NCI-H82 (cell line): ENCODE measurements at regions not wholly inside any gene's neighbourhood (a gene's known extent, or its start where the extent isn't known, plus 50 kb on each side); places are given as distances from the start of the nearest gene placed in this dataset.

Experiments
- DNase-seq: peaks from one replicate; lab custom pipeline; 2025; lab: John Stamatoyannopoulos, UW

DNA sequence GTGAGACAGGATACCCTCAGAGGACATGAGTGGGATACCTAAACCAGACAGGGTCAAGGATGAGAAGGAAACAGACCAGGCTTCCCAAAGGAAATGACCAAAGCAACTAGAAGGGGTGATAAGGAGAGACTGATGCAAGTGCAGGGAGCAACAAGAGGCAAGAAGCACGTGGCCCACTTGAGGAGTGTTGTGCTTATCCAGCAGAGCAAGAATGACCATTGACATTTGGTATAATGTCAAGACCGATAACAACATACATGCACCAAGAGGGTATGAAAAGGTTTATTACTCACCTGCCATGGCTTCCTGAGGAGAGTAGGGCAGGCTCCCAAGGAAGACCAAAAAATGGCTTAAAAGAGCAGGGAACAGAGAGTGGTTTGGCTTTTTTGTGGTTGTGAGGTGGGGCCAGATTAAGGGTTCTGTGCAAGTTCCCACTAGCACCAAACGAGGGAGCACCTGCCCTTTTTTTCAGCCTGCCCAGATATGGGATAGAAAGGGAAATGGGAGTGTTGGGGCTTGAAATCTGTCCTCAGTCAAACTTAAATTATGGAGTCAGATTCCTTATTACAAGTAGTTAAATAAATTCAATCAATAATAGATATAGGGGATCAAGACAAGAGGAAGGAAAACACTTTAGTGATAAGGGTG, 513.6 kb downstream of the RASEF start:
- DNase-seq, result no peak

DNA sequence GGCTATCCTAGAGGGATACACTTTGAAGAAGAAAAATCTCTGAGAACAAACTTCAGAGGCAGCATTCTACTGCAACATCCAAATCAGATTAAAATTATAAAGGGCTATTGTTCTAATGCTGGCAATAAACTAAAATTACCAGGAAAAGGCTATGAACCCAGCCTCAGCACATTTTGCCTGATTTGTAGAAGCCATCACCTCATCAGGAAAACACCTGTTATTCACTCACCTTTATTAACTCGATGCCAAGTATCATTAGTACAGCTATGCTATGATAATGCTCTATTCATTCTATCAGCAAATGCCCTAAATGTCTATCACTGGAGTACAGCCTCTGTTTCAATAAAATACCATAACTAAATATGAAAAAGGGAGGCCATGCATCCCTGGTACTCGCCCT, 510.2 kb downstream of the RASEF start:
- DNase-seq, result no peak

GRCh38 chr9:82553654-82554366, 509.1 kb downstream of the RASEF start:
- DNase-seq, result no peak

DNA sequence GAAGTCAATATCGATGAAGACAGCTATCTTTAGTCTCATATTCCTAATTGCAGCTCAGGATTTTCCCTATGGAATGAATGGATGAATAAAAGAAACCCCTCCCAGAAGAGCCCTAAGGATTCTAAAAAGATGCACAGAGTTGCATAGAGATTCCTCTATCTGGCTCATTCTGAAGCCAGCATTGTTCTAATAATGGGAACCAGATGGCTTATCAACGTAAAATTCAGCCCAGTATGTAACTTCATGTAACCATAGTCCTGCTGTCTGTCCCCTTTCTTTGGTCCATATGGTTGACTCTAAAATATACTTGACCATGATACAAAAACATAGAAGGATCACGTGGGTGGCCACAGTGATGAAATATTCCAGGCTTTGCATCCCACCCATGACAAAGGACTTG, 508.6 kb downstream of the RASEF start:
- no peak for DNase-seq

DNA sequence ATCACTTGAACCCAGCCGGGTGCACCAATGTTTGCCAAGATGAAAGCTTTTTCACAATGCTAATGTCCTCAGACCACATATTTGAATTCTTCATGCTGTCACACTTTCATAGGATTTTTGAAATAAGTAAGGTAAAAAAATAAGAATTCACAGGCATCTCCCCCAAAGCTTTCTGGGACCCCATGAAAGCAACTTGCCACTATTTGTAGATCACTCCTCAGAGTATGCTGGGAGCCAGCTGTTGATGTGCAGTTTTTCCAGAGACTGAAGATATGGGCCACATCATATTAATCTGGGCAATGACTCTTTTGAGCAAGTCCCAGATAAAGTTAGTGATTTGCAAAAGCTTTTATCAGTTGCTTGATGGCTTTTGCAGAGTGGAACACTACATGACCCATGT, 507.9 kb downstream of the RASEF start:
- DNase-seq, result no peak

DNA sequence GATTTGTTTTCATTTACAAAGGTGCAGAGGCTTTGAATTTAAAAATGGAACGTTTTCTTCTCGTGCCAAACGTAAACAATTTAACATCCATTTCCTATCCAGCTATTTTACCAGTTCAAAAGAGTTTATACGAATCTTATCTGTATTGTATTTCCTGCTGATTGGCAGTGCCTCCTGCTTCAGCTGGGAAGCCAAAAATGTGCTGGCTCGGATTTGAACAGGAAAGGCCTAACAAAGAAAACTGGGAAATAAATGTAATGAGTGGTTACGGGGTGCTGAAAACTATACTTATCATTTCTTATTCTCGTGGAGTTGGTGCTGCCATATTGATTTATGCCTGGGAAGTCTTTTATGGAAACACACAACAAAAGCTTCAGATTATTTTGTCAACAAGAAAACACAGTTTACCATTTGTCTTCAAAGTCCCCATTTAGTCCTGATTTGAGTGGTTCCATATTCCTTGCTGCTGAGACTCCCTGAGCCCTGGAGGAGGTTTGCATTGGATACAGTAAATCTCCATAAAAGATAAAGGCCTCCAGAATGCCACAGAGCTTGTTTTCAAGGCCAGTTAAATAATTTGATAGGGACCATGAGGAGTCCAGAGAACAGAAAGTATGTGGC, 507.4 kb downstream of the RASEF start:
- DNase-seq, result no peak

DNA sequence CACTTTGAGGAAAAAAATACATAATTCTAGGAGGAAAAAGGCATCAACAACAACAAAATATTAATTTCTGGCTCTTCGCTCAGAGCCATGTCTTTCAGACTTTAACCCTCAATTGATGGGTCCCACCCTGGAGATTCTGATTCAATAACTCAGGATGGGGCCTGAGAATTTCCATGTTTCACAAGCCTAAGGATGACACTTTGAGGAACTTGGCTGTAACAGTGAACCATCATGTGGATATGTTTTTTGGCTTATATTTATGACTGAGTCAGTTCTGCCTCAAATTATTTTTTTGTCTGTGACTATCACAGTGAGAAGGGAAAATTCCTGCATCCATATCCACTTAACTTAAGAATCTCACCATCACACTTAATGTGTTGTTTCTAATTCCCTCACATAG, 504.6 kb downstream of the RASEF start:
- no peak for DNase-seq

DNA sequence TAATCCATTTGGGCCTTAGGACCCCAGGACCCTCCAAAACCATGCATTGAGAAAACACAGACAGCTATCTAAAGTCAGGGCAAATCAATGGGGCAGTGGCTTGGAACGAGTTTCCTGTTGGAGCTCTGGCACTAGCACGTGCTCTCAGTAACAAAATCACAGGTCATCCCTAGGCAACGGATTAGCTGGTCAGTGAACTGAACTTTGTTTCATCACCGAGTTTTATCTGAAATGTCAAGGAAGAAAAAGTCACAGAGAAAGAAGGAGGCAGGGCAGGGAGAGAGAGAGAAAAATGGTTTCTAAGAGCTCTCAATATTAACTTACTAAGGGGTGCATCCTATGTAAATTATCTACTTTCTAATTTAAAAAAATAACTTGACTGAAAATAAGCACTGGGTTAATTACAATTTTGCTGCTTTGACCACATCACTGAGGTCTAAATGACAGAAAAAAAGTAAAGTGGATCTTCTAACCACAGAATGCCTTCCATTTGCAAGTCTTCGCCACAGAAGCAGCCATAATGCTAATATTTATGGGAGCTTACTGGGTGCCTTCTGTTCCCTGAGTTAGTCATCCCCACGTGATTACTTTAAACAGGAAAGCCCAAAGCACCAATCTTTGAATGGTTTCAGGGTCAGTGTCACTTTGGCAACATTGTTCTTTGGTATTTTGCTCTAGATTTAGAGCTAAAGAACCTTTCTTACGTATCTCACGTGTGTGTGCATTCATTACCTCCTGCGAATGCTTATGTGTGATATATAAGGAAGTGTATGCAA, 503.9 kb downstream of the RASEF start:
- peak; percentile 14 for DNase-seq

GRCh38 chr9:82560036-82560435, 502.9 kb downstream of the RASEF start:
- no peak for DNase-seq

DNA sequence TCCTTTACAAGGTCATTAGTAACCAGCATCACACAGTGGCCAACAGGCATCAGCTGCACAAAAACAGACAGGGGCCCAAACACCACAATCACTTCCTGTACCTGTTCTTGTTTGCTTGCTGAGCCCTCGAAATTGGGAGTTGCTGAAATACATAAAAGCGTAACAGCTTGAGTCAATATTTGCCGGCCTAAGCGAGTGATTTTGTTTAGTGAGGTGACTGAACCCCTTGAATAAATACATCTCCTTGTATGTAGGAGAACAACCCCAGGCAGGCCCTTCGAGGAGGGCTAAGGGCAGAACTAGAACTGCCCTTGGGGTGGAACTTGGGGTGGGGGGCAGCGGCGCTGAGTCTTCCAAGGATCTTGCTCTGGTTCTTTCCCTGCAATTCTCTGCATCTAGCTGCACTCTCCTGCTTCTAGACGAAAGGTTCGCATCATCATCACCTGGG, 502.5 kb downstream of the RASEF start:
- no peak for DNase-seq

- DNase-seq, result no peak
These were observed 499.8 kb downstream of the RASEF start for GRCh38 chr9:82563094-82563493.

- no peak for DNase-seq
These were observed 499.1 kb downstream of the RASEF start for GRCh38 chr9:82563841-82564240.

GRCh38 chr9:82565188-82565969, 497.6 kb downstream of the RASEF start:
- DNase-seq, result no peak

- no peak for DNase-seq
These were observed 495.0 kb downstream of the RASEF start for GRCh38 chr9:82567953-82568352.

DNA sequence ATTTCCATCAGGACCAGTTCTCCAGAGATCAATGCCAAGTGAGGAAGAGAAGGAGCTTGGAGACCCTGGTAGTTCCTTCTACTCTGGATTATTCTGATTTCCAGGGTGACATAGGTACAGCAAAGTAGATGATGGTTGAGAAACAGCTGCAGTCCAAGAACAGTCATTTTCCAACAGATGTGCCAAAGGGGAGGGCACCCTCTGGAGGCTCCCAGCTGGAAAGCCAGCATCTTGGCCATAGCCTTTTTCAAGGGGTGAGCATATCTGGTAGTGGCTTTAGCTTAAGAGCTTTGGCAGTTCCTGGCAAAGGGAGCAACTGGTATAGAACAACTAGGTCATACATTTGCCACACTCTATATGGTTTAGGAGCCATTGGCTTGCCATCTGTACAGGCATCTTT, 492.7 kb downstream of the RASEF start:
- DNase-seq, result no peak

- no peak for DNase-seq
These were observed 491.4 kb downstream of the RASEF start for GRCh38 chr9:82571540-82571939.

DNA sequence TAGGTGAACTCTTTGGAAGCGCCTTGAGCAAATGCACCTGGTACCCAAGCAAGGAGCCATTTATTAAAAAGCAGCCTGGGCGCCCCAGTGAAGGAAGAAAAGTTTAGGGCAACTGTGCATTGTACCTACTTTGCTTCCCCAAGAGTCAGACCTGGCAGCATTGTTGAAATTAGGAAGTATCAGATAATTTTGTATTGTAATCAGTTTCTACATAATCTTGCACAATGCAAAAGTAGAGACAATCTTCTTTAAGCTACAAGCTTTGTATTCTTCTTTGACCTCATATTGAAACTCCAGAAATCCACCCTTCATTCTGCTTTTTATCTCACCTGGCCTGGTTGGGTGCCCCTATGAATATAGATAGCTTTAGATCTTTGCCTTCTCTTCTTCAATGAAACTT, 490.8 kb downstream of the RASEF start:
- no peak for DNase-seq

- DNase-seq, result no peak
These were observed 488.0 kb downstream of the RASEF start for GRCh38 chr9:82574911-82575310.

DNA sequence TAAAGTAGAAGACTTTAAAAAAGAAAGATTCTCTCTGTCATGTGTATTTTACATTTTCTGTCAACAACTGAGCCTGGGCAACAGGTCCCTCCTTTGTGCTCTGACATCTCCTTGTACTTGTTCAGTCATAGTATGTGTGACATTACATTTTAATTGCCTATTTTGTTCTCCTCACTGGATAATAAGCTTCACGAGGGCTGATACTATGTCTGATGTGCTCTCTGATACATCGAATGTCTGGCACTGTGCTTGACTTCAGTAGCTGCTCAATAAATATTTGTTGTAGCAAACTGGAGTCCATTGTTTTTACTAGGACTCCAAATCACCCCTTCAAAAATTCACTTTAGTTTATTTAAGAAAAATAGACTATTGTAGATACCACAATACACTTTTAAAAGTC, 482.0 kb downstream of the RASEF start:
- DNase-seq, result no peak

GRCh38 chr9:82581516-82581915, 481.4 kb downstream of the RASEF start:
- DNase-seq, result no peak

DNA sequence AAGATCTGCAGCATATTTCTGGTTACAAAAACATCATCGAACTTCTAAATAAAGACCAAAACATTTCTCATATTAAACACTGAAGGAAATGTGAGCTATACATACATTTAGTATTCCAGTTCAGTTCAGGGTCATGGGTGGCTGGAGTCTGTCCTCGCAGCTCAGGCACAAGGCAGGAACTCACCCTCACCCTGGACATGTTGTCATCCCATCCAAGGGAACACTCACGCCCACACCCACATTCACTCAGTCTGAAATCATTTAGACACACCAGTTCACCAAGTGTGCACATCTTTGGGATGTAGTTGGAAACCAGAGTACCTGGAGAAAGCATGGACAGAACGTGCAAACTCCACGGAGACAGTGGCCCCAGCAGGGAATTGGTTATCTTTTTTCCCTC, 481.0 kb downstream of the RASEF start:
- no peak for DNase-seq

DNA sequence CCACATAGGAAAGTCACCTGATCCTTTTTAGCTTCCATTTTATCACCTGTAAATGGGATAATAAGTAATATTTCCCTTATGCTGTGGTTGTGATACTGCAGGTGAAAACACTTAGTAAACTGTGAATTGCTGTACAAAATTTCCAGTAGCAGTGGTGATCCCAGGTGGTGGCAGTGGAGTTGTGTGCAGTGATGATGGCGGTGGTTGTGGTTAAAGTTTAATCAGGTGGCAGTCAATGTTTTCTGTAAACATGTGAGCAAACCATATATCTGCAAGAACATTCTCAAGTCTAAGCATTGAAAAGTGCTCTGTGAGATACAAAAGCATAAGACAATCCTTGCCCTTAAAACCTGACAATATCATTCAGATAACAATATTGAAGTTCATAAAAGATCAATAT, 480.2 kb downstream of the RASEF start:
- DNase-seq, result no peak
